B cell (primary cell): ENCODE measurements at regions not wholly inside any gene's neighbourhood (a gene's known extent, or its start where the extent isn't known, plus 50 kb on each side); places are given as distances from the start of the nearest gene placed in this dataset.

Source experiments
- ATAC-seq: fragments of 200-7000 bp; cut with Tn5 transposase; one replicate; pipeline ENCODE4 v1.10.0; 2021; ENCODE audit warnings: low read depth, mild to moderate bottlenecking, moderate number of reproducible peaks, moderate library complexity
- CTCF ChIA-PET: fragments of 350-600 bp; sonication (Branson Sonifier 250); formaldehyde crosslinking; loops from one replicate; lab custom pipeline; 2021; ENCODE audit warnings: antibody characterized with exemption, inconsistent platforms; lab: Charles Lee
- POLR2A ChIA-PET: fragments of 350-600 bp; sonication (Branson Sonifier 250); formaldehyde crosslinking; loops from one replicate; lab custom pipeline; 2021; ENCODE audit warnings: antibody characterized with exemption; lab: Charles Lee
- DNase-seq: peaks from one replicate; pipeline ENCODE4 v3.0.0; 2013
- H2AFZ ChIP-seq: 2 replicates; pipeline ENCODE4 v1.6.1; 2012; ENCODE audit warnings: mild to moderate bottlenecking, low read depth, low read length; ENCODE audit not compliant: insufficient read depth, poor library complexity, severe bottlenecking
- H3K27ac ChIP-seq, 2 donors: 1 replicate in 1 of 2; 2 replicates in 1 of 2; pipeline ENCODE4 v1.5.1; 2012 to 2013; ENCODE audit warnings: low read length in 2 of 2, mild to moderate bottlenecking in 2 of 2, moderate library complexity in 1 of 2
- H3K27me3 ChIP-seq, 4 experiments: fragments of 200-600 bp in 1 of 4; sonication (generic) in 1 of 4; replicated peaks in 1 of 4; 1 replicate in 2 of 4; 2 replicates in 2 of 4; pipeline versions ENCODE4 v1.6.1 to v1.7.0; 2013 to 2016; ENCODE audit warnings: low read length in 3 of 4, mild to moderate bottlenecking in 2 of 4, mixed read lengths in 1 of 4, moderate library complexity in 1 of 4; ENCODE audit not compliant: insufficient read depth in 4 of 4, control insufficient read depth in 3 of 4; ENCODE audit errors: control extremely low read depth in 1 of 4
- H3K36me3 ChIP-seq, 2 experiments: replicated peaks in 1 of 2; 1 replicate in 1 of 2; 2 replicates in 1 of 2; pipeline versions ENCODE4 v1.6.1 to v1.7.1; 2013; ENCODE audit warnings: low read length in 1 of 2; ENCODE audit not compliant: insufficient read depth in 2 of 2, control insufficient read depth in 1 of 2; ENCODE audit errors: control extremely low read depth in 1 of 2, extremely low read depth in 1 of 2
- H3K4me1 ChIP-seq, 2 donors: fragments of 200-600 bp in 1 of 2; sonication (generic) in 1 of 2; 1 replicate in 1 of 2; 2 replicates in 1 of 2; pipeline versions ENCODE4 v1.5.1 to v1.6.1; 2013 to 2017; ENCODE audit warnings: low read length in 2 of 2; ENCODE audit not compliant: control insufficient read depth in 2 of 2, insufficient read depth in 2 of 2
- H3K4me2 ChIP-seq: replicated peaks from 2 replicates; pipeline ENCODE3; 2012; ENCODE audit warnings: mild to moderate bottlenecking, low read depth, low read length; ENCODE audit not compliant: poor library complexity, severe bottlenecking
- H3K4me3 ChIP-seq, 5 experiments: fragments of 200-600 bp in 1 of 5; sonication (generic) in 1 of 5; 1 replicate in 3 of 5; 2 replicates in 2 of 5; pipeline versions ENCODE4 v1.5.1 to v1.7.0; 2011 to 2016; ENCODE audit warnings: low read length in 4 of 5, mild to moderate bottlenecking in 4 of 5, low read depth in 2 of 5, control low read depth in 1 of 5, moderate library complexity in 1 of 5; ENCODE audit not compliant: insufficient read depth in 1 of 5; ENCODE audit errors: control extremely low read depth in 1 of 5, extremely low read depth in 1 of 5
- H3K79me2 ChIP-seq: fragments of 200-600 bp; sonication (generic); one replicate; pipeline ENCODE4 v1.6.0; 2016; ENCODE audit warnings: low read length; ENCODE audit not compliant: control insufficient read depth, insufficient read depth
- H3K9ac ChIP-seq: fragments of 200-600 bp; sonication (generic); 2 replicates; pipeline ENCODE4 v1.6.1; 2017; ENCODE audit warnings: mild to moderate bottlenecking, low read length, moderate library complexity
- H3K9me3 ChIP-seq, 3 donors: one replicate each; pipeline versions ENCODE4 v1.6.1 to v1.7.1; 2013; ENCODE audit warnings: low read length in 2 of 3; ENCODE audit not compliant: control insufficient read depth in 2 of 3, insufficient read depth in 1 of 3; ENCODE audit errors: control extremely low read depth in 1 of 3
- H4K20me1 ChIP-seq: 2 replicates; pipeline ENCODE4 v1.6.0; 2012; ENCODE audit warnings: mild to moderate bottlenecking, low read length; ENCODE audit not compliant: insufficient read depth, control insufficient read depth, poor library complexity, severe bottlenecking
- H3K27ac Mint-ChIP-seq: one replicate; pipeline ENCODE4 v1.8.0; 2021; ENCODE audit warnings: mixed read lengths
- H3K27me3 Mint-ChIP-seq: one replicate; pipeline ENCODE4 v1.8.0; 2021; ENCODE audit warnings: mixed read lengths
- H3K4me1 Mint-ChIP-seq: one replicate; pipeline ENCODE4 v1.8.0; 2021; ENCODE audit warnings: mixed read lengths
- H3K4me3 Mint-ChIP-seq: one replicate; pipeline ENCODE4 v1.8.0; 2021; ENCODE audit warnings: mixed read lengths
- H3K9me3 Mint-ChIP-seq: one replicate; pipeline ENCODE4 v1.8.0; 2022; ENCODE audit warnings: mixed read lengths; ENCODE audit not compliant: insufficient read depth
- CTCF ChIP-seq: fragments of 200-600 bp; IDR thresholded peaks from one replicate; pipeline ENCODE4 v1.8.0; 2022; ENCODE audit warnings: antibody characterized with exemption, mild to moderate bottlenecking
- EZH2 ChIP-seq: IDR thresholded peaks from 2 replicates; pipeline ENCODE4 v1.6.1; 2012; ENCODE audit warnings: borderline replicate concordance, low read depth, mild to moderate bottlenecking, moderate library complexity, low read length; ENCODE audit not compliant: insufficient read depth, poor library complexity, severe bottlenecking
- WGBS: methylation state at CpG from one replicate; pipeline ENCODE4 v1.1.5; 2013; ENCODE audit warnings: missing lambda C conversion rate; ENCODE audit not compliant: insufficient coverage; 5-methylcytosine and 5-hydroxymethylcytosine counted together
- intact Hi-C: fragments of 100-400 bp; cut with micrococcal nuclease; formaldehyde crosslinking; loops from one replicate; pipeline ENCODE4 v1.10.0; 2022

GRCh38 chr16:6207580-6207979, 1110.0 kb upstream of the EEF2KMT start:
- Histone ChIP-seq H3K9ac (no peak overlapping the region), H3K4me2 (no peak overlapping the region), H3K79me2 (no peaks in the 10 kb centered on the region), H4K20me1 (no peaks in the 10 kb centered on the region), H3K27me3 (no peaks in the 10 kb centered on the region), H3K27ac (no peak overlapping the region), H3K36me3 (no peaks in the 10 kb centered on the region), H2AFZ (no peak overlapping the region), H3K4me3 (no peak overlapping the region), H3K9me3 (no peaks in the 10 kb centered on the region), H3K4me1 (no peaks in the 10 kb centered on the region)
- no peak overlapping the region for H3K27ac Mint-ChIP-seq
- no peak for TF ChIP-seq CTCF
- no peak for TF ChIP-seq EZH2
- H3K4me3 Mint-ChIP-seq: no peak overlapping the region
- DNase-seq (no peak), ATAC-seq (no peak)
- POLR2A ChIA-PET: no interaction called here
- peaks cover 7% of the 10 kb centered on the region for H3K9me3 Mint-ChIP-seq
- CTCF ChIA-PET: no interaction called here
- no peaks in the 10 kb centered on the region for H3K27me3 Mint-ChIP-seq
- no peaks in the 10 kb centered on the region for H3K4me1 Mint-ChIP-seq
- intact Hi-C loops: no loop called here
- 100% methylated on average over 1 of the region's 3 CpGs for WGBS

- Mint-ChIP-seq H3K27ac (no peak overlapping the region), H3K4me3 (no peak overlapping the region), H3K27me3 (no peaks in the 10 kb centered on the region), H3K4me1 (no peaks in the 10 kb centered on the region), H3K9me3 (peaks cover 7% of the 10 kb centered on the region)
- WGBS: no CpG with 5 or more reads among the region's 3 CpGs
- H3K27ac ChIP-seq: no peak overlapping the region
- DNase-seq: no peak
- no peaks in the 10 kb centered on the region for H3K4me1 ChIP-seq
- ChIA-PET POLR2A (no interaction called here), CTCF (no interaction called here)
- no peaks in the 10 kb centered on the region for H3K79me2 ChIP-seq
- no peak for ATAC-seq
- intact Hi-C loops: no loop called here
- H3K9ac ChIP-seq: no peak overlapping the region
- H3K36me3 ChIP-seq: no peaks in the 10 kb centered on the region
- H4K20me1 ChIP-seq: no peaks in the 10 kb centered on the region
- TF ChIP-seq CTCF (no peak), EZH2 (no peak)
- H3K27me3 ChIP-seq: no peaks in the 10 kb centered on the region
- H2AFZ ChIP-seq: no peak overlapping the region
- no peaks in the 10 kb centered on the region for H3K9me3 ChIP-seq
- no peak overlapping the region for H3K4me3 ChIP-seq
- H3K4me2 ChIP-seq: no peak overlapping the region
Observed at GRCh38 chr16:6207124-6207523, 1109.5 kb upstream of the EEF2KMT start.
